KBM-7 (cell line): ENCODE measurements at regions not wholly inside any gene's neighbourhood (a gene's known extent, or its start where the extent isn't known, plus 50 kb on each side); places are given as distances from the start of the nearest gene placed in this dataset.
"Not testable (repeated sequence)": the region's sequence is repeated elsewhere in the genome, so short reads cannot be mapped to it uniquely, and the experiment has no call there.

Experiments used
- DNase-seq: peaks from one replicate; pipeline ENCODE4 v3.0.0-alpha.2; 2015
- in situ Hi-C: fragments of 300-500 bp; cut with MboI; formaldehyde crosslinking; loops from 2 replicates; pipeline ENCODE4 v1.14.3; 2020; ENCODE audit warnings: low sequenced_read_pairs, low pct_unique_long_range_greater_than_20kb, mixed read lengths

- in situ Hi-C loops: no loop called here
- no peak for DNase-seq
These were observed 80.0 kb downstream of the GALR1 start for GRCh38 chr18:77329651-77330050.

GRCh38 chr18:77334876-77335275 lies 85.2 kb downstream of the GALR1 start:
- DNase-seq: no peak
- in situ Hi-C loops: no loop called here

- in situ Hi-C loops: no loop called here
- no peak for DNase-seq
These were observed 88.0 kb downstream of the GALR1 start for GRCh38 chr18:77337604-77338003.

GRCh38 chr18:77339093-77339492 lies 89.4 kb downstream of the GALR1 start:
- no peak for DNase-seq
- in situ Hi-C loops: no loop called here

- in situ Hi-C loops: no loop called here
- no peak for DNase-seq
These were observed 90.0 kb downstream of the GALR1 start for GRCh38 chr18:77339623-77340022.

- in situ Hi-C loops: no loop called here
- DNase-seq: no peak
These were observed 91.2 kb downstream of the GALR1 start for GRCh38 chr18:77340815-77341214.

GRCh38 chr18:77341527-77342325 lies 92.1 kb downstream of the GALR1 start:
- no peak for DNase-seq
- in situ Hi-C loops: no loop called here

- DNase-seq: no peak
- in situ Hi-C loops: no loop called here
These were observed 93.1 kb downstream of the GALR1 start for GRCh38 chr18:77342736-77343135.

- DNase-seq: no peak
- in situ Hi-C loops: no loop called here
These were observed 94.3 kb downstream of the GALR1 start for GRCh38 chr18:77343846-77344510.

- no peak for DNase-seq
- in situ Hi-C loops: no loop called here
These were observed 95.3 kb downstream of the GALR1 start for GRCh38 chr18:77344786-77345500.

- no peak for DNase-seq
These were observed 96.7 kb downstream of the GALR1 start for GRCh38 chr18:77346208-77346810.

GRCh38 chr18:77353349-77353748 lies 103.7 kb downstream of the GALR1 start:
- in situ Hi-C loops: not testable (repeated sequence)

More at GRCh38 chr18:77346208-77346810, 96.7 kb downstream of the GALR1 start:
- in situ Hi-C loops: no loop called here

GRCh38 chr18:77359561-77360314 lies 110.1 kb downstream of the GALR1 start:
- no peak for DNase-seq
- in situ Hi-C loops: no loop called here

More at GRCh38 chr18:77353349-77353748, 103.7 kb downstream of the GALR1 start:
- not testable (repeated sequence) for DNase-seq

- peak; percentile 20 for DNase-seq
- in situ Hi-C loops: no loop called here
These were observed 110.9 kb downstream of the GALR1 start for GRCh38 chr18:77360315-77361190.

- in situ Hi-C loops: no loop called here
- no peak for DNase-seq
These were observed 111.7 kb downstream of the GALR1 start for GRCh38 chr18:77361382-77361781.

GRCh38 chr18:77365667-77366066 lies 116.0 kb downstream of the GALR1 start:
- in situ Hi-C loops: no loop called here

GRCh38 chr18:77366067-77366719 lies 116.5 kb downstream of the GALR1 start:
- no peak for DNase-seq
- in situ Hi-C loops: no loop called here

More at GRCh38 chr18:77365667-77366066, 116.0 kb downstream of the GALR1 start:
- no peak for DNase-seq
